ENCODE measurements at regions not wholly inside any gene's neighbourhood (a gene's known extent, or its start where the extent isn't known, plus 50 kb on each side); places are given as distances from the start of the nearest gene placed in this dataset.

DNA sequence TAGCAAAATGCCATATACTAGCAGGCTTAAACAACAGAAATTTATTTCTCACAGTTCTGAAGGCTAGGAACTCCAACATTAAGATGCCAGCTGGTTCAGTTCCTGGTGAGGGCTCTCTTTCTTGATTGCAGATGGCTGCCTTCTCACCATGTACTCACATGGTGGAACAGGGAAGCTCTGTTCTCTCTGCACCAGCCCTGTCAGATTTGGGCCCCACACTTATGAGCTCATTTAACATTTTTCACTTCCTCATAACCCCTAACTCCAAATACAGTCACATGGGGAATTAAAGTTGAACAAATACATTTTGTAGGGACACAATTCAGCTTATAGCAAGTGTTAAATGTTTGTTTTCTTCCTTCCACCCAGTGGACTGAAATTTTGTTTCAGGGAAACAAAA lies 218.6 kb upstream of the TAC1 start:
- no peaks in the 10 kb centered on the region for H3K9me3 ChIP-seq
- H3K4me3 ChIP-seq, result no peak overlapping the region
- no peaks in the 10 kb centered on the region for H3K4me1 ChIP-seq
- H3K27ac ChIP-seq, result no peak overlapping the region
- H3K36me3 ChIP-seq, result no peaks in the 10 kb centered on the region
- intact Hi-C loops (cut with DNase I; ENCODE audit: low total_unique reads), result no loop called here
- H3K27me3 ChIP-seq, result no peaks in the 10 kb centered on the region
- TF ChIP-seq, protein P1, sequence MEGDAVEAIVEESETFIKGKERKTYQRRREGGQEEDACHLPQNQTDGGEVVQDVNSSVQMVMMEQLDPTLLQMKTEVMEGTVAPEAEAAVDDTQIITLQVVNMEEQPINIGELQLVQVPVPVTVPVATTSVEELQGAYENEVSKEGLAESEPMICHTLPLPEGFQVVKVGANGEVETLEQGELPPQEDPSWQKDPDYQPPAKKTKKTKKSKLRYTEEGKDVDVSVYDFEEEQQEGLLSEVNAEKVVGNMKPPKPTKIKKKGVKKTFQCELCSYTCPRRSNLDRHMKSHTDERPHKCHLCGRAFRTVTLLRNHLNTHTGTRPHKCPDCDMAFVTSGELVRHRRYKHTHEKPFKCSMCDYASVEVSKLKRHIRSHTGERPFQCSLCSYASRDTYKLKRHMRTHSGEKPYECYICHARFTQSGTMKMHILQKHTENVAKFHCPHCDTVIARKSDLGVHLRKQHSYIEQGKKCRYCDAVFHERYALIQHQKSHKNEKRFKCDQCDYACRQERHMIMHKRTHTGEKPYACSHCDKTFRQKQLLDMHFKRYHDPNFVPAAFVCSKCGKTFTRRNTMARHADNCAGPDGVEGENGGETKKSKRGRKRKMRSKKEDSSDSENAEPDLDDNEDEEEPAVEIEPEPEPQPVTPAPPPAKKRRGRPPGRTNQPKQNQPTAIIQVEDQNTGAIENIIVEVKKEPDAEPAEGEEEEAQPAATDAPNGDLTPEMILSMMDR (IDR thresholded peaks at IDR 0.05), result no peak
- TF ChIP-seq POLR2AphosphoS5 (IDR thresholded peaks at IDR 0.05) (no peak), POLR2A (IDR thresholded peaks at IDR 0.05) (no peak), EP300 (IDR thresholded peaks at IDR 0.05) (no peak)
- DNase-seq, result no peak

DNA sequence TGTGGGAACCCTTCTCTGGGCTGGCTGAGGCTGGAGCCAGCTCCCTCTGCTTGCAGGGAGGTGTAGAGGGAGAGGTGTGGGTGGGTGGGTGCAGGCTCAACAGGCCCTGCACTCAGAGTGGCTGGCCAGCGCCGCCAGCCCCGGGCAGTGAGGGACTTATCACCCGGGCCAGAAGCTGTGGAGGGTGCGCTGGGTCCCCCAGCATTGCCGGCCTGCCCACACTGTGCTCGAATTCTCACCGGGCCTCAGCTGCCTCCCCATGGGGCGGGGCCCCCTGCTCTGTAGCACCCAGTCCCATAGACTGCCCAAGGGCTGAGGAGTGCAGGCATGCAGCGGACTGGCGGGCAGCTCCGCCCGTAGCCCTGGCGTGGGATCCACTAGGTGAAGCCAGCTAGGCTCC lies 190.7 kb upstream of the TAC1 start:
- H3K27ac ChIP-seq, result no peak overlapping the region
- H3K9me3 ChIP-seq, result peaks cover 0 to 14% (median 7%) of the 10 kb centered on the region in 4 donors
- DNase-seq, result no peak
- no peaks in the 10 kb centered on the region for H3K36me3 ChIP-seq
- WGBS, 5 donors, result 92 to 96% (median 95%) methylated on average over 7 to 14 of the region's 14 CpGs
- intact Hi-C loops (cut with DNase I; ENCODE audit: low total_unique reads), result no loop called here
- H3K4me3 ChIP-seq, result no peak overlapping the region
- no peaks in the 10 kb centered on the region for H3K4me1 ChIP-seq
- no peaks in the 10 kb centered on the region for H3K27me3 ChIP-seq
- TF ChIP-seq POLR2A (IDR thresholded peaks at IDR 0.05), result no peak
- TF ChIP-seq POLR2AphosphoS5 (IDR thresholded peaks at IDR 0.05), result no peak
- TF ChIP-seq, protein P1 (IDR thresholded peaks at IDR 0.05), result no peak
- no peak for TF ChIP-seq EP300 (IDR thresholded peaks at IDR 0.05)

DNA sequence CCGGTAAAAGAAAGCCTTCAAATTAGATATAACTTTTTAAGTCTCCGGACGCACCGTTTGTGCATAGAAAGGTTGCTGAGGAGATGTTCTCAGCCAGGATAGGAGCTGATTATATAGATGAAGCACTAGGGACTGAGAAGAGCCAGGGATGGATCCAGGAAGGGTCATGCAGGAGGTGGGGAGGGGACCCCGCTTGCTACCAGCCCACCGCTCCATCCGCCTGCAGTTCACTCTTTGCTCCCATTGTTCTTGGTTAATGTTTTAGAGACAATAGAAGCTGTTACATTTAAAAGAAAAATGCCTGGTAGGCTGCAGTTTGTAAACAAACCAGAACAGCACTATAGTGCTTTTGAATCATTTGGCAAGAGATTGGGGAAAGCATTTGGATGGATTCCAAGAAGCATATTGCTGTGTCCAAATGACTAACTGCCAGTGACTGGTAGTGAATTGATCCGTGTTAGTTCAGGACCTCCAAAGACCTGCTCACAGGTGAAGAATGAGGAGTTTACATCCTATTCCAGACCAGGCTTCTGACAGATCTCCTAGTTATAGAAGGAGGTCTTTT lies 175.9 kb upstream of the TAC1 start:
- Histone ChIP-seq H3K4me1 (no peaks in the 10 kb centered on the region), H3K36me3 (no peaks in the 10 kb centered on the region), H3K27me3 (no peaks in the 10 kb centered on the region), H3K27ac (no peak overlapping the region), H3K4me3 (no peak overlapping the region), H3K9me3 (peaks cover 2 to 27% (median 8%) of the 10 kb centered on the region in 4 donors)
- intact Hi-C loops (cut with DNase I; ENCODE audit: low total_unique reads), result no loop called here
- DNase-seq, result no peak
- TF ChIP-seq, protein P1 (IDR thresholded peaks at IDR 0.05), result no peak
- TF ChIP-seq EP300 (IDR thresholded peaks at IDR 0.05) (no peak), POLR2AphosphoS5 (IDR thresholded peaks at IDR 0.05) (no peak), POLR2A (IDR thresholded peaks at IDR 0.05) (no peak)
- WGBS, 5 donors, result 59 to 72% (median 65%) methylated on average over 8 of the region's 8 CpGs

DNA sequence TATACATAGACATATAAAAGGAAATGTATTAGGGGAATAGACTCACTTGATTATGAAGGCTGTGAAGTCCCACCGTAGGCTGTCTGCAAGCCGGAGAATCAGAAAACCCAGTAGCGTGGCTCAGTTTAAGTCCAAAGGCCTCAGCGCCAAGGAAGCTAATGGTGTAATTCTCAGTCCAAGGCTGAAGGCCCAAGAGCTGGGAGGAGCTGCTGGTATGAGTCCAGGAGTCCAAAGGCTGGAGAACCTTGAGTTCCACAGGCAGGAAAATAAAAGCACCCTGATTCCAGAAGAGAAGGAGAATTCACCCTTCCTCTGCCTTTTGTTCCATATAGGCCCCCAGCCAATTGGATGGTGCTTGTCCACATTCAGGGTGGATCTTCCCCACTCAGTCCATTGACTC lies 166.2 kb upstream of the TAC1 start:
- Histone ChIP-seq H3K4me3 (no peak overlapping the region), H3K27ac (no peak overlapping the region), H3K9me3 (peaks cover 0 to 9% (median 3%) of the 10 kb centered on the region in 4 donors), H3K27me3 (no peaks in the 10 kb centered on the region), H3K36me3 (no peaks in the 10 kb centered on the region), H3K4me1 (no peaks in the 10 kb centered on the region)
- TF ChIP-seq EP300 (IDR thresholded peaks at IDR 0.05), result no peak
- TF ChIP-seq POLR2AphosphoS5 (IDR thresholded peaks at IDR 0.05), result no peak
- TF ChIP-seq, protein P1 (IDR thresholded peaks at IDR 0.05), result no peak
- no peak for TF ChIP-seq POLR2A (IDR thresholded peaks at IDR 0.05)
- 88 to 96% (median 95%) methylated on average over 4 of the region's 4 CpGs for WGBS, 5 donors
- DNase-seq, result no peak
- intact Hi-C loops (cut with DNase I; ENCODE audit: low total_unique reads), result no loop called here
